HepG2 (cell line): ENCODE measurements at regions not wholly inside any gene's neighbourhood (a gene's known extent, or its start where the extent isn't known, plus 50 kb on each side); places are given as distances from the start of the nearest gene placed in this dataset.

Source experiments
- CHD2 ChIP-seq: IDR thresholded peaks from 2 replicates; pipeline ENCODE4 v1.6.1; 2011; ENCODE audit warnings: low read depth, low read length, improper control_type of control experiment
- HNRNPL ChIP-seq: fragments of 200-400 bp; formaldehyde crosslinking; IDR thresholded peaks from 2 replicates; pipeline ENCODE4 v1.6.1; 2017; ENCODE audit warnings: mild to moderate bottlenecking, low read depth, low read length
- ZEB1 ChIP-seq: IDR thresholded peaks from 2 replicates; pipeline ENCODE4 v1.6.1; 2012; ENCODE audit warnings: mild to moderate bottlenecking, low read depth, inconsistent platforms; ENCODE audit not compliant: insufficient replicate concordance
- ZNF143 ChIP-seq: sonication (generic); formaldehyde crosslinking; IDR thresholded peaks from 2 replicates; pipeline ENCODE4 v1.4.0; 2020; ENCODE audit warnings: missing genetic modification reagents
- ZNF3 ChIP-seq: IDR thresholded peaks from 2 replicates; pipeline ENCODE4 v1.7.0; 2017; ENCODE audit warnings: inconsistent platforms
- ZNF333 ChIP-seq: sonication (generic); formaldehyde crosslinking; IDR thresholded peaks from 2 replicates; pipeline ENCODE4 v1.4.0; 2020; ENCODE audit warnings: mild to moderate bottlenecking, missing genetic modification reagents, borderline replicate concordance
- ZNF619 ChIP-seq: sonication (generic); formaldehyde crosslinking; IDR thresholded peaks from 2 replicates; pipeline ENCODE4 v1.4.0; 2020; ENCODE audit warnings: mild to moderate bottlenecking, missing genetic modification reagents
- ZSCAN9 ChIP-seq: IDR thresholded peaks from 2 replicates; pipeline ENCODE4 v1.6.1; 2016; ENCODE audit warnings: borderline replicate concordance
- TF ChIP-seq, protein P1 (sequence below): sonication (generic); formaldehyde crosslinking; IDR thresholded peaks from 2 replicates; pipeline ENCODE4 v1.4.0; 2020; ENCODE audit warnings: missing genetic modification reagents, mild to moderate bottlenecking, borderline replicate concordance
- TF ChIP-seq, protein P2 (sequence below): sonication (generic); formaldehyde crosslinking; IDR thresholded peaks from 2 replicates; pipeline ENCODE4 v1.8.1; 2023; ENCODE audit warnings: mild to moderate bottlenecking, missing genetic modification reagents
- TF ChIP-seq, protein P3 (sequence below), 2 experiments: sonication (generic) in 1 of 2; formaldehyde crosslinking in 1 of 2; IDR thresholded peaks; 2 replicates each; pipeline versions ENCODE4 v1.6.1 to v1.9.0; 2014 to 2022; ENCODE audit warnings: antibody characterized with exemption in 1 of 2, borderline replicate concordance in 1 of 2, inconsistent platforms in 1 of 2, low read depth in 1 of 2, missing genetic modification reagents in 1 of 2
- TF ChIP-seq, protein P4 (sequence below): sonication (generic); formaldehyde crosslinking; IDR thresholded peaks from 2 replicates; pipeline ENCODE4 v1.4.0; 2020; ENCODE audit warnings: missing genetic modification reagents
- TF ChIP-seq, protein P5 (sequence below): sonication (generic); formaldehyde crosslinking; IDR thresholded peaks from 2 replicates; pipeline ENCODE4 v1.4.0; 2020; ENCODE audit warnings: missing genetic modification reagents
- TF ChIP-seq, protein P6 (sequence below): sonication (generic); formaldehyde crosslinking; IDR thresholded peaks from 2 replicates; pipeline ENCODE4 v1.4.0; 2020; ENCODE audit warnings: mild to moderate bottlenecking, missing genetic modification reagents
- TF ChIP-seq, protein P7 (sequence below): IDR thresholded peaks from 2 replicates; pipeline ENCODE4 v1.6.1; 2016

DNA sequence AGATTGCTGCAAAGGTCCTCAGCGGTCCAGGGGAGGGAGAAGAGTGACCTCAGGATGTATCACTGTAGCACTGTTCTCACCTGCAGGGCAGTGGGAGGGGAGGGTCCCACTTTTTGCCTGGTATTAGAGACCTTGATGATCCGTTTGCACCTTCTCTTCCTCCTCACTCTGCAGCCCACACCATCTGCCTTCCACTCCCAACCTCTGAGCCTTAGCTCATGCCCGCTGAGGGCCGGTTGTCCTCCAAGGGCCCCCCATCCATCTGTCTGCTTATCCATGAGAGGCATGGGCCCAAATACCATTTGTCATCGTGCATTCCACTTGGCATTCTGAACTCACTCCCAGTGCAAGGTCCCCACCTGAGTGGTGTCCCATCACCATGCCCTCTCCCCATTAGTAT, 64.6 kb upstream of the PCBD1 start (continued):
- TF ChIP-seq, protein P1, sequence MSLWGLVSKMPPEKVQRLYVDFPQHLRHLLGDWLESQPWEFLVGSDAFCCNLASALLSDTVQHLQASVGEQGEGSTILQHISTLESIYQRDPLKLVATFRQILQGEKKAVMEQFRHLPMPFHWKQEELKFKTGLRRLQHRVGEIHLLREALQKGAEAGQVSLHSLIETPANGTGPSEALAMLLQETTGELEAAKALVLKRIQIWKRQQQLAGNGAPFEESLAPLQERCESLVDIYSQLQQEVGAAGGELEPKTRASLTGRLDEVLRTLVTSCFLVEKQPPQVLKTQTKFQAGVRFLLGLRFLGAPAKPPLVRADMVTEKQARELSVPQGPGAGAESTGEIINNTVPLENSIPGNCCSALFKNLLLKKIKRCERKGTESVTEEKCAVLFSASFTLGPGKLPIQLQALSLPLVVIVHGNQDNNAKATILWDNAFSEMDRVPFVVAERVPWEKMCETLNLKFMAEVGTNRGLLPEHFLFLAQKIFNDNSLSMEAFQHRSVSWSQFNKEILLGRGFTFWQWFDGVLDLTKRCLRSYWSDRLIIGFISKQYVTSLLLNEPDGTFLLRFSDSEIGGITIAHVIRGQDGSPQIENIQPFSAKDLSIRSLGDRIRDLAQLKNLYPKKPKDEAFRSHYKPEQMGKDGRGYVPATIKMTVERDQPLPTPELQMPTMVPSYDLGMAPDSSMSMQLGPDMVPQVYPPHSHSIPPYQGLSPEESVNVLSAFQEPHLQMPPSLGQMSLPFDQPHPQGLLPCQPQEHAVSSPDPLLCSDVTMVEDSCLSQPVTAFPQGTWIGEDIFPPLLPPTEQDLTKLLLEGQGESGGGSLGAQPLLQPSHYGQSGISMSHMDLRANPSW (CRISPR knock-in tag), result no peak
- TF ChIP-seq, protein P2, sequence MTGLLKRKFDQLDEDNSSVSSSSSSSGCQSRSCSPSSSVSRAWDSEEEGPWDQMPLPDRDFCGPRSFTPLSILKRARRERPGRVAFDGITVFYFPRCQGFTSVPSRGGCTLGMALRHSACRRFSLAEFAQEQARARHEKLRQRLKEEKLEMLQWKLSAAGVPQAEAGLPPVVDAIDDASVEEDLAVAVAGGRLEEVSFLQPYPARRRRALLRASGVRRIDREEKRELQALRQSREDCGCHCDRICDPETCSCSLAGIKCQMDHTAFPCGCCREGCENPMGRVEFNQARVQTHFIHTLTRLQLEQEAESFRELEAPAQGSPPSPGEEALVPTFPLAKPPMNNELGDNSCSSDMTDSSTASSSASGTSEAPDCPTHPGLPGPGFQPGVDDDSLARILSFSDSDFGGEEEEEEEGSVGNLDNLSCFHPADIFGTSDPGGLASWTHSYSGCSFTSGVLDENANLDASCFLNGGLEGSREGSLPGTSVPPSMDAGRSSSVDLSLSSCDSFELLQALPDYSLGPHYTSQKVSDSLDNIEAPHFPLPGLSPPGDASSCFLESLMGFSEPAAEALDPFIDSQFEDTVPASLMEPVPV, result no peak
- TF ChIP-seq, protein P3, sequence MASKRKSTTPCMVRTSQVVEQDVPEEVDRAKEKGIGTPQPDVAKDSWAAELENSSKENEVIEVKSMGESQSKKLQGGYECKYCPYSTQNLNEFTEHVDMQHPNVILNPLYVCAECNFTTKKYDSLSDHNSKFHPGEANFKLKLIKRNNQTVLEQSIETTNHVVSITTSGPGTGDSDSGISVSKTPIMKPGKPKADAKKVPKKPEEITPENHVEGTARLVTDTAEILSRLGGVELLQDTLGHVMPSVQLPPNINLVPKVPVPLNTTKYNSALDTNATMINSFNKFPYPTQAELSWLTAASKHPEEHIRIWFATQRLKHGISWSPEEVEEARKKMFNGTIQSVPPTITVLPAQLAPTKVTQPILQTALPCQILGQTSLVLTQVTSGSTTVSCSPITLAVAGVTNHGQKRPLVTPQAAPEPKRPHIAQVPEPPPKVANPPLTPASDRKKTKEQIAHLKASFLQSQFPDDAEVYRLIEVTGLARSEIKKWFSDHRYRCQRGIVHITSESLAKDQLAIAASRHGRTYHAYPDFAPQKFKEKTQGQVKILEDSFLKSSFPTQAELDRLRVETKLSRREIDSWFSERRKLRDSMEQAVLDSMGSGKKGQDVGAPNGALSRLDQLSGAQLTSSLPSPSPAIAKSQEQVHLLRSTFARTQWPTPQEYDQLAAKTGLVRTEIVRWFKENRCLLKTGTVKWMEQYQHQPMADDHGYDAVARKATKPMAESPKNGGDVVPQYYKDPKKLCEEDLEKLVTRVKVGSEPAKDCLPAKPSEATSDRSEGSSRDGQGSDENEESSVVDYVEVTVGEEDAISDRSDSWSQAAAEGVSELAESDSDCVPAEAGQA (IDR thresholded peaks at IDR 0.05; ENCODE audit: low read depth), result no peak
- TF ChIP-seq, protein P3 (CRISPR knock-in tag; IDR thresholded peaks at IDR 0.05; ENCODE audit: borderline replicate concordance), result no peak
- TF ChIP-seq ZNF619 (CRISPR knock-in tag), result no peak
- TF ChIP-seq, protein P4, sequence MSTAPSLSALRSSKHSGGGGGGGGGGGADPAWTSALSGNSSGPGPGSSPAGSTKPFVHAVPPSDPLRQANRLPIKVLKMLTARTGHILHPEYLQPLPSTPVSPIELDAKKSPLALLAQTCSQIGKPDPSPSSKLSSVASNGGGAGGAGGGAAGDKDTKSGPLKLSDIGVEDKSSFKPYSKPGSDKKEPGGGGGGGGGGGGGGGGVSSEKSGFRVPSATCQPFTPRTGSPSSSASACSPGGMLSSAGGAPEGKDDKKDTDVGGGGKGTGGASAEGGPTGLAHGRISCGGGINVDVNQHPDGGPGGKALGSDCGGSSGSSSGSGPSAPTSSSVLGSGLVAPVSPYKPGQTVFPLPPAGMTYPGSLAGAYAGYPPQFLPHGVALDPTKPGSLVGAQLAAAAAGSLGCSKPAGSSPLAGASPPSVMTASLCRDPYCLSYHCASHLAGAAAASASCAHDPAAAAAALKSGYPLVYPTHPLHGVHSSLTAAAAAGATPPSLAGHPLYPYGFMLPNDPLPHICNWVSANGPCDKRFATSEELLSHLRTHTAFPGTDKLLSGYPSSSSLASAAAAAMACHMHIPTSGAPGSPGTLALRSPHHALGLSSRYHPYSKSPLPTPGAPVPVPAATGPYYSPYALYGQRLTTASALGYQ, result no peak
- no peak for TF ChIP-seq CHD2
- TF ChIP-seq ZEB1, result no peak
- TF ChIP-seq ZSCAN9 (CRISPR knock-in tag), result no peak
- TF ChIP-seq, protein P5, sequence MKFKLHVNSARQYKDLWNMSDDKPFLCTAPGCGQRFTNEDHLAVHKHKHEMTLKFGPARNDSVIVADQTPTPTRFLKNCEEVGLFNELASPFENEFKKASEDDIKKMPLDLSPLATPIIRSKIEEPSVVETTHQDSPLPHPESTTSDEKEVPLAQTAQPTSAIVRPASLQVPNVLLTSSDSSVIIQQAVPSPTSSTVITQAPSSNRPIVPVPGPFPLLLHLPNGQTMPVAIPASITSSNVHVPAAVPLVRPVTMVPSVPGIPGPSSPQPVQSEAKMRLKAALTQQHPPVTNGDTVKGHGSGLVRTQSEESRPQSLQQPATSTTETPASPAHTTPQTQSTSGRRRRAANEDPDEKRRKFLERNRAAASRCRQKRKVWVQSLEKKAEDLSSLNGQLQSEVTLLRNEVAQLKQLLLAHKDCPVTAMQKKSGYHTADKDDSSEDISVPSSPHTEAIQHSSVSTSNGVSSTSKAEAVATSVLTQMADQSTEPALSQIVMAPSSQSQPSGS, result no peak
- TF ChIP-seq ZNF333, result no peak
- TF ChIP-seq, protein P6, sequence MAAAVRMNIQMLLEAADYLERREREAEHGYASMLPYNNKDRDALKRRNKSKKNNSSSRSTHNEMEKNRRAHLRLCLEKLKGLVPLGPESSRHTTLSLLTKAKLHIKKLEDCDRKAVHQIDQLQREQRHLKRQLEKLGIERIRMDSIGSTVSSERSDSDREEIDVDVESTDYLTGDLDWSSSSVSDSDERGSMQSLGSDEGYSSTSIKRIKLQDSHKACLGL (CRISPR knock-in tag), result no peak
- TF ChIP-seq, protein P7, sequence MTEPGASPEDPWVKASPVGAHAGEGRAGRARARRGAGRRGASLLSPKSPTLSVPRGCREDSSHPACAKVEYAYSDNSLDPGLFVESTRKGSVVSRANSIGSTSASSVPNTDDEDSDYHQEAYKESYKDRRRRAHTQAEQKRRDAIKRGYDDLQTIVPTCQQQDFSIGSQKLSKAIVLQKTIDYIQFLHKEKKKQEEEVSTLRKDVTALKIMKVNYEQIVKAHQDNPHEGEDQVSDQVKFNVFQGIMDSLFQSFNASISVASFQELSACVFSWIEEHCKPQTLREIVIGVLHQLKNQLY, result no peak
- no peak for TF ChIP-seq HNRNPL
- no peak for TF ChIP-seq ZNF143 (CRISPR knock-in tag)
- TF ChIP-seq ZNF3 (CRISPR knock-in tag), result no peak
